Body of pancreas (tissue), 4 donors: ENCODE measurements at regions not wholly inside any gene's neighbourhood (a gene's known extent, or its start where the extent isn't known, plus 50 kb on each side); places are given as distances from the start of the nearest gene placed in this dataset.
"Not testable (repeated sequence)": the region's sequence is repeated elsewhere in the genome, so short reads cannot be mapped to it uniquely, and the experiment has no call there.

Experiments
- ATAC-seq: fragments of 150-250 bp; one replicate; pipeline ENCODE4 v1.9.1; 2016
- DNase-seq, 4 donors: peaks; one replicate each; pipeline ENCODE4 v3.0.0-alpha.2; 2019
- H3K27ac ChIP-seq, 4 donors: fragments of 200-600 bp; sonication (generic); 1 replicate in 3 of 4; 2 replicates in 1 of 4; pipeline versions ENCODE4 v1.5.1 to v1.6.1; 2016 to 2019; ENCODE audit warnings: mild to moderate bottlenecking in 1 of 4, mixed read lengths in 1 of 4, moderate library complexity in 1 of 4
- H3K27me3 ChIP-seq, 2 donors: fragments of 200-600 bp; sonication (generic); one replicate each; pipeline ENCODE4 v1.6.0; 2016; ENCODE audit warnings: mild to moderate bottlenecking in 1 of 2
- H3K36me3 ChIP-seq, 2 donors: fragments of 200-600 bp; sonication (generic); replicated peaks in 1 of 2; 2 replicates each; pipeline ENCODE4 v1.5.1; 2016; ENCODE audit warnings: low read depth in 2 of 2; ENCODE audit not compliant: insufficient read depth in 1 of 2
- H3K4me1 ChIP-seq: fragments of 200-600 bp; sonication (generic); one replicate; pipeline ENCODE4 v1.6.0; 2016
- H3K4me3 ChIP-seq, 2 donors: fragments of 200-600 bp; sonication (generic); 1 replicate in 1 of 2; 2 replicates in 1 of 2; pipeline ENCODE4 v1.5.1; 2016 to 2019
- H3K9me3 ChIP-seq, 3 donors: fragments of 200-600 bp; sonication (generic); 1 replicate in 2 of 3; 2 replicates in 1 of 3; pipeline ENCODE4 v1.5.1; 2016
- POLR2A ChIP-seq, 3 donors: fragments of 450-650 bp; IDR thresholded peaks; one replicate each; pipeline ENCODE4 v1.6.1; 2016; ENCODE audit warnings: antibody characterized with exemption in 3 of 3, mild to moderate bottlenecking in 2 of 3
- WGBS, 2 donors: methylation state at CpG; one replicate each; pipeline ENCODE4 v1.1.5; 2017; 5-methylcytosine and 5-hydroxymethylcytosine counted together
- intact Hi-C: fragments of 100-400 bp; cut with DNase I; formaldehyde crosslinking; loops from one replicate; pipeline ENCODE4 v1.15.1; 2023
- TF ChIP-seq, protein P1 (sequence below), 7 experiments: fragments of 450-650 bp in 4 of 7; fragments of 200-600 bp in 3 of 7; sonication (generic) in 3 of 7; IDR thresholded peaks; one replicate each; pipeline ENCODE4 v1.5.1; 2016 to 2019; ENCODE audit warnings: antibody characterized with exemption in 7 of 7

DNA sequence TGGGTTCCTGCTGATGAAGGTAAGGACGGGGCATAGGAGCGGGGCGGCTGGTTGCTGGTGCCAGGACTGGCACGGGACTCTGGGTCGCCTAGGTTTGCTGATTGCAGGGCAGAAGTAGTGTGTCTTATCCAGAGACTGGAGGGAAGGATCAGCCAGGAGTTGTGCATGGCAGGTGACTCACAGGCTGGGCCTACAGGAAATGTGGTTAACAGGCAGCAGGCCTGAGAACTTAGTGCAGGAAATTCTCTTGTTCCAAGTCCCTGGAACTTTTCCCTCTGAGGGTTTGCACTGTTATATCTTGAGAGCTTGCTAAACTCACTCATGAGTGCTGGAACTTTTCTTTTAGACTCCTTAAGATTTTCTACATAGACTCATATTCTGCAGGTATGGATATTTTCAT lies 95.1 kb downstream of the ANXA2R start:
- no peak for ATAC-seq
- peaks cover 6 to 30% of the 10 kb centered on the region in 2 donors for H3K27me3 ChIP-seq
- TF ChIP-seq POLR2A (IDR thresholded peaks at IDR 0.05), result no peak
- TF ChIP-seq, protein P1, sequence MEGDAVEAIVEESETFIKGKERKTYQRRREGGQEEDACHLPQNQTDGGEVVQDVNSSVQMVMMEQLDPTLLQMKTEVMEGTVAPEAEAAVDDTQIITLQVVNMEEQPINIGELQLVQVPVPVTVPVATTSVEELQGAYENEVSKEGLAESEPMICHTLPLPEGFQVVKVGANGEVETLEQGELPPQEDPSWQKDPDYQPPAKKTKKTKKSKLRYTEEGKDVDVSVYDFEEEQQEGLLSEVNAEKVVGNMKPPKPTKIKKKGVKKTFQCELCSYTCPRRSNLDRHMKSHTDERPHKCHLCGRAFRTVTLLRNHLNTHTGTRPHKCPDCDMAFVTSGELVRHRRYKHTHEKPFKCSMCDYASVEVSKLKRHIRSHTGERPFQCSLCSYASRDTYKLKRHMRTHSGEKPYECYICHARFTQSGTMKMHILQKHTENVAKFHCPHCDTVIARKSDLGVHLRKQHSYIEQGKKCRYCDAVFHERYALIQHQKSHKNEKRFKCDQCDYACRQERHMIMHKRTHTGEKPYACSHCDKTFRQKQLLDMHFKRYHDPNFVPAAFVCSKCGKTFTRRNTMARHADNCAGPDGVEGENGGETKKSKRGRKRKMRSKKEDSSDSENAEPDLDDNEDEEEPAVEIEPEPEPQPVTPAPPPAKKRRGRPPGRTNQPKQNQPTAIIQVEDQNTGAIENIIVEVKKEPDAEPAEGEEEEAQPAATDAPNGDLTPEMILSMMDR (IDR thresholded peaks at IDR 0.05), result no peak
- no peaks in the 10 kb centered on the region for H3K9me3 ChIP-seq
- H3K4me3 ChIP-seq, result no peak overlapping the region
- peaks cover 6% of the 10 kb centered on the region for H3K4me1 ChIP-seq
- WGBS, 2 donors, result 82 to 92% methylated on average over 5 of the region's 5 CpGs
- DNase-seq, result no peak
- H3K27ac ChIP-seq, result no peak overlapping the region
- H3K36me3 ChIP-seq, result no peaks in the 10 kb centered on the region
- intact Hi-C loops, result loop anchor here (10.0 kb wide), 1 partner anchor 50 kb away; no protein-coding TSS in a partner anchor

DNA sequence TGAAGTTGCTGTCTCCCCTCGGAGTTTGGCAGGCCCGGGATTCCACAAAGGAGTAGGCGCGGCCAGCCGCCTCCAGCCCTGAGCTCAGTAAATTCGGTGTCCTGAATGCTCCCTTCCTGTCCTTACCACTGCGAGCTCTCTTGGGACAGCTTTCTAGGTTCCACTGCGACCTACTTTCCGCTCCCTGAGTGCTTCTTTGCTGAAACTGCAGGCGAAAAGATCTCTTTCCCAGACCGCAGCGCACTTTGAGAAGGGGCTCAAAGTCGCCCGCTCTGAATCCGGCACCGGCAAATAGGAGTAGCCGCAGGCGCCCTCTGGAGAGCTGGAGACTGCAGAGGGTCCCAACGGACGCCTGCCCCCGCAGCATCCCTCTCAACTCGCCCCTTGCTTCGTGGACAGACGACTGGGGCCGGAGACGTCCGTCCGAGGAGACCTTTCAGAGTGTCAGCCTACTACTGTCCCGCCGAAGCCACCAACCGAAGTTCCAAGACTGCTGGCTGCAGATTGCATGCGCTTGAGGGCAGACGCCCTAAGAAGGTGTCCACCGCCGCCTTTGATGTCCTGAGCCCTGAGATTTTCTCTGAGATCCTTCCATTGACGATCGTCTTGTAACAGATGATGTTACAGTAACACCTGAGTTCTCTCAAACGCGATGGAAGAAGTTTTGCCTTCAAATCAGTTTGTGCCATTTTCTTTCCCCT lies 96.0 kb downstream of the ANXA2R start:
- peaks cover under 1 to 22% of the 10 kb centered on the region in 2 donors for H3K27me3 ChIP-seq
- H3K4me3 ChIP-seq, result no peak overlapping the region
- DNase-seq (no peak), ATAC-seq (no peak)
- H3K4me1 ChIP-seq, result peaks cover 6% of the 10 kb centered on the region
- 10 to 28% methylated on average over 32 to 39 of the region's 39 CpGs for WGBS, 2 donors
- no peaks in the 10 kb centered on the region for H3K36me3 ChIP-seq
- H3K27ac ChIP-seq, result no peak overlapping the region
- H3K9me3 ChIP-seq, result no peaks in the 10 kb centered on the region
- TF ChIP-seq POLR2A (IDR thresholded peaks at IDR 0.05), result no peak
- TF ChIP-seq, protein P1 (IDR thresholded peaks at IDR 0.05), result no peak
- intact Hi-C loops, result loop anchor here (10.0 kb wide), 1 partner anchor 51 kb away; no protein-coding TSS in a partner anchor

DNA sequence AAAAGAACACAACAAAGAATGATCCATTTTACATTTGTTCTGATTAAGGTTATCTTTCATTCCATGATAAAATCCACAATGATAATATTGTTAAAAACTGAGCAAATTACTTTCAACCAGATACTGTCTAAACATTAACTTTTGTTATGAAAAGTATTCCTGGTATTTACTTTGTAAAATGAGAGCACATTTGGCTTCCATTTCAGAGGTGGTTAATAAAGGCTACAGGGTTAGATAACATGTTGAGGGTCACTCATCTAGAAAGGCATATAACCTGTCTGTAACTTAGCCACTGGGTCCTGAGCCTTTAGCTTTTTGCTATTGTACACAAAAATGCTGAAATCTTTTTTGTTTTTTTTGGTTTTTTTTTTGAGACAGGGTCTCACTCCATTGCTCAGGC lies 99.3 kb downstream of the ANXA2R start:
- H3K4me1 ChIP-seq, result peaks cover 6% of the 10 kb centered on the region
- no peaks in the 10 kb centered on the region for H3K9me3 ChIP-seq
- intact Hi-C loops, result loop anchor here (10.0 kb wide), 1 partner anchor 54 kb away; no protein-coding TSS in a partner anchor
- H3K27me3 ChIP-seq, result peaks cover 0 to 9% of the 10 kb centered on the region in 2 donors
- H3K4me3 ChIP-seq, result no peak overlapping the region
- ATAC-seq (no peak), DNase-seq (no peak)
- TF ChIP-seq POLR2A (IDR thresholded peaks at IDR 0.05), result no peak
- TF ChIP-seq, protein P1 (IDR thresholded peaks at IDR 0.05), result no peak
- no peak overlapping the region for H3K27ac ChIP-seq
- H3K36me3 ChIP-seq, result no peaks in the 10 kb centered on the region

DNA sequence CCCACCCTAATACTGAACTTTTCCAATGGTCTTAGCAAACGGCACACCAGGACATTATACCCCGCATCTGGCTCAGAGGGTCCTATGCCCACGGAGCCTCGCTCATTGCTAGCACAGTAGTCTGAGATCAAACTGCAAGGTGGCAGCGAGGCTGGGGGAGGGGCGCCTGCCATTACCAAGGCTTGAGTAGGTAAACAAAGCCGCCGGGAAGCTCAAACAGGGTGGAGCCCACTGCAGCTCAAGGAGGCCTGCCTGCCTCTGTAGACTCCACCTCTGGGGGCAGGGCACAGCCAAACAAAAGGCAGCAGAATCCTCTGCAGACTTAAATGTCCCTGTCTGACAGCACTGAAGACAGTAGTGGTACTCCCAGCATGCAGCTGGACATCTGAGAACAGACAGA lies 108.1 kb downstream of the ANXA2R start:
- DNase-seq, H3K4me1 ChIP-seq, H3K4me3 ChIP-seq, intact Hi-C loops, ATAC-seq, H3K36me3 ChIP-seq, H3K27me3 ChIP-seq, H3K9me3 ChIP-seq, H3K27ac ChIP-seq: not testable (repeated sequence)
- WGBS, 2 donors, result 75 to 86% methylated on average over 8 of the region's 8 CpGs

DNA sequence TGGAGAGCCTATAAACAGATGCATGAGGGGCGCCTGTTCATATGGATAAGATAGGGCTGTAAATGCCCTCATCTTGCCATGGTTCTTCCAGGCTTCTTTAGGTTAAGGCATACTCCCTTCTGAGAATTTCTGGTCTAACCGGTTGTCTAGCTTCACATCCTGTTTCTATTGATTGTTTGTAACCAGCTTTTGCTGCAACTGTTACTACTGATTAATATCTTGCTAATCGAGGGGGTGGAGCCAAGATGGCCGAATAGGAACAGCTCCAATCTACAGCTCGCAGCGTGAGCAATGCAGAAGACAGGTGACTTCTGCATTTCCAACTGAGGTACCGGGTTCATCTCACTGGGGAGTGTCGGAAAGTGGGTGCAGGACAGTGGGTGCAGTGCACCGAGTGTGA lies 108.7 kb downstream of the ANXA2R start:
- H3K4me1 ChIP-seq, H3K27me3 ChIP-seq, ATAC-seq, DNase-seq, H3K9me3 ChIP-seq, H3K4me3 ChIP-seq, H3K27ac ChIP-seq, intact Hi-C loops, H3K36me3 ChIP-seq: not testable (repeated sequence)
- 76 to 79% methylated on average over 9 of the region's 9 CpGs for WGBS, 2 donors

DNA sequence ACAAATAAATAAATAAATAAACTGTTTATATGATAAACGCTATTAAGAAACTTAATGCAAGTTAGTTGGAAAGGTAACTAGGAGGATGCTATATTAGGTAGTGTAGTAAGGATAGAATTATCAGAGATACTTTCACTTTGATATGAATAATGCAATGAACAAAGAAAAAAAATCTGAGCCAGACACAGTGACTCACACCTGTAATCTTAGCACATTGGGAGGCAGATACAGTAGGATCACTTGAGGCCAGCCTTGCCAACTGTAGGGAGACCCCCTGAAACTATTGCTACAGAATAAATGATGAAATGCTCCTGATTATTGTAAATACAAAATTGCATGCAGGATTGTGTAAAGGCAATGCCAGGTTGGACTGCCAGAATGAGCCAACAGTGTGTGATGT lies 109.2 kb downstream of the ANXA2R start:
- Histone ChIP-seq H3K4me3 (no peak overlapping the region), H3K27ac (no peak overlapping the region), H3K27me3 (no peaks in the 10 kb centered on the region), H3K4me1 (no peaks in the 10 kb centered on the region), H3K36me3 (no peaks in the 10 kb centered on the region), H3K9me3 (peaks cover 0 to 9% (median 0%) of the 10 kb centered on the region in 3 donors)
- no peak for ATAC-seq
- no peak for TF ChIP-seq POLR2A (IDR thresholded peaks at IDR 0.05)
- TF ChIP-seq, protein P1 (IDR thresholded peaks at IDR 0.05), result no peak
- WGBS, 2 donors, result 62 to 79% methylated on average over 1 of the region's 1 CpG
- intact Hi-C loops, result no loop called here
- no peak for DNase-seq
